PC-3 (cell line): ENCODE measurements at regions not wholly inside any gene's neighbourhood (a gene's known extent, or its start where the extent isn't known, plus 50 kb on each side); places are given as distances from the start of the nearest gene placed in this dataset.

Source experiments
- EZH2 ChIP-seq: fragments of 300-600 bp; sonication (generic); IDR thresholded peaks from one replicate; pipeline ENCODE4 v1.6.1; 2017; ENCODE audit warnings: antibody characterized with exemption, mild to moderate bottlenecking, low read length; ENCODE audit not compliant: unreplicated experiment
- TF ChIP-seq, protein P1 (sequence below): fragments of 300-600 bp; sonication (generic); conservative IDR thresholded peaks from 2 replicates; pipeline ENCODE4 v1.5.1; 2017; ENCODE audit warnings: antibody characterized with exemption, low read depth, mild to moderate bottlenecking, low read length

DNA sequence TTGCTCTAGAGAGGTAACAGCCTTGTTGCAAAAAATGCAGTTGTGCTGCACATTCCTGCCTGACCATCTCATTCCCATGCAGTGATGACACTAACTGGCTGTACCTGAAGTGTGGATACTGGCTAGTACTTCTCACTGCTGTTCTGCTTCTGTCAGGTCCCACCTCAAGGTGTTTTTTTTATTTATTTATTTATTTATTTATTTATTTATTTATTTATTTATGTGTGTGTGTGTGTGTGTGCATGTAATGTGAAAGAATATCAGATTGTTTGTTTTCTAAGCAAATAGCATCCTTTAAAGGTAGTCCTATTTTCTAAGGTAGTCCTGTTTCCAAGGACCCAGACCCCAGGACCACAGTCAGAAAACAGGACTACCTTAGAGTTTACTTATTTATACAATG, 87.2 kb upstream of the SYT4 start:
- TF ChIP-seq, protein P1, sequence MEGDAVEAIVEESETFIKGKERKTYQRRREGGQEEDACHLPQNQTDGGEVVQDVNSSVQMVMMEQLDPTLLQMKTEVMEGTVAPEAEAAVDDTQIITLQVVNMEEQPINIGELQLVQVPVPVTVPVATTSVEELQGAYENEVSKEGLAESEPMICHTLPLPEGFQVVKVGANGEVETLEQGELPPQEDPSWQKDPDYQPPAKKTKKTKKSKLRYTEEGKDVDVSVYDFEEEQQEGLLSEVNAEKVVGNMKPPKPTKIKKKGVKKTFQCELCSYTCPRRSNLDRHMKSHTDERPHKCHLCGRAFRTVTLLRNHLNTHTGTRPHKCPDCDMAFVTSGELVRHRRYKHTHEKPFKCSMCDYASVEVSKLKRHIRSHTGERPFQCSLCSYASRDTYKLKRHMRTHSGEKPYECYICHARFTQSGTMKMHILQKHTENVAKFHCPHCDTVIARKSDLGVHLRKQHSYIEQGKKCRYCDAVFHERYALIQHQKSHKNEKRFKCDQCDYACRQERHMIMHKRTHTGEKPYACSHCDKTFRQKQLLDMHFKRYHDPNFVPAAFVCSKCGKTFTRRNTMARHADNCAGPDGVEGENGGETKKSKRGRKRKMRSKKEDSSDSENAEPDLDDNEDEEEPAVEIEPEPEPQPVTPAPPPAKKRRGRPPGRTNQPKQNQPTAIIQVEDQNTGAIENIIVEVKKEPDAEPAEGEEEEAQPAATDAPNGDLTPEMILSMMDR, result no peak
- no peak for TF ChIP-seq EZH2
